ENCODE measurements at regions not wholly inside any gene's neighbourhood (a gene's known extent, or its start where the extent isn't known, plus 50 kb on each side); places are given as distances from the start of the nearest gene placed in this dataset.

- Histone ChIP-seq H3K9ac (ENCODE audit: low read length) (no peak overlapping the region), H3K27ac (ENCODE audit: low read depth, low read length) (no peak overlapping the region), H3F3A (ENCODE audit: insufficient read depth) (no peaks in the 10 kb centered on the region), H3K79me2 (ENCODE audit: insufficient read depth, low read length) (no peaks in the 10 kb centered on the region), H3K4me3 (ENCODE audit: insufficient read depth, low read length, poor library complexity, severe bottlenecking) (no peak overlapping the region), H3K4me2 (ENCODE audit: low read depth, low read length, poor library complexity, severe bottlenecking) (no peak overlapping the region), H3K36me3 (ENCODE audit: low read length) (no peaks in the 10 kb centered on the region), H3K9me2 (replicated peaks; ENCODE audit: insufficient read depth, low read length) (no peaks in the 10 kb centered on the region), H3K27me3 (ENCODE audit: low read length) (no peaks in the 10 kb centered on the region), H4K20me1 (ENCODE audit: low read depth, low read length) (no peaks in the 10 kb centered on the region), H3K9me3 (ENCODE audit: insufficient read depth, low read length) (no peaks in the 10 kb centered on the region), H2AFZ (ENCODE audit: low read depth, low read length, severe bottlenecking) (no peak overlapping the region)
- TF ChIP-seq, protein P1, sequence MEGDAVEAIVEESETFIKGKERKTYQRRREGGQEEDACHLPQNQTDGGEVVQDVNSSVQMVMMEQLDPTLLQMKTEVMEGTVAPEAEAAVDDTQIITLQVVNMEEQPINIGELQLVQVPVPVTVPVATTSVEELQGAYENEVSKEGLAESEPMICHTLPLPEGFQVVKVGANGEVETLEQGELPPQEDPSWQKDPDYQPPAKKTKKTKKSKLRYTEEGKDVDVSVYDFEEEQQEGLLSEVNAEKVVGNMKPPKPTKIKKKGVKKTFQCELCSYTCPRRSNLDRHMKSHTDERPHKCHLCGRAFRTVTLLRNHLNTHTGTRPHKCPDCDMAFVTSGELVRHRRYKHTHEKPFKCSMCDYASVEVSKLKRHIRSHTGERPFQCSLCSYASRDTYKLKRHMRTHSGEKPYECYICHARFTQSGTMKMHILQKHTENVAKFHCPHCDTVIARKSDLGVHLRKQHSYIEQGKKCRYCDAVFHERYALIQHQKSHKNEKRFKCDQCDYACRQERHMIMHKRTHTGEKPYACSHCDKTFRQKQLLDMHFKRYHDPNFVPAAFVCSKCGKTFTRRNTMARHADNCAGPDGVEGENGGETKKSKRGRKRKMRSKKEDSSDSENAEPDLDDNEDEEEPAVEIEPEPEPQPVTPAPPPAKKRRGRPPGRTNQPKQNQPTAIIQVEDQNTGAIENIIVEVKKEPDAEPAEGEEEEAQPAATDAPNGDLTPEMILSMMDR (IDR thresholded peaks at IDR 0.05; ENCODE audit: insufficient read depth, low read length, poor library complexity, severe bottlenecking) = no peak
- TF ChIP-seq EZH2phosphoT487 (conservative IDR thresholded peaks at IDR 0.05; ENCODE audit: low read length) = no peak
Measured at GRCh38 chr5:167263185-167263584, 1028.3 kb upstream of the WWC1 start.

DNA sequence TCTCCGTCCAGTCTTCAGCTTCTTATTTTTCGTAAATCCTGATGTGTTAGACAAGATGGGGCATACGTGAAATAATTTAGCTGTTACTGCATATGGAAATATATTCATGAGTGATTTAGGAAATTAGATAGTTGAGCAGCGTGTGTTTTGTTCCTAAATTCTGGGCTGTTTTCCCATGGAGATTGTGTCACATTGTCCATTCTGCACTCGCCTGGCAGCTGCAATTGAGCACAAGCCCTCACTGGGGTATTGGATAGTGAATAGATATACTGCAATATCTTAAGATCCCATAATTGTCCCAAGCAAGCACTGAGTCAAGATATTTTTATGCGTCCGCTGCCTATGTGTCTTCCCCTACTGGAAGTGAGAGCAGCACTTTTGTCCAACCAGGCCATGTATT lies 1027.1 kb upstream of the WWC1 start:
- Histone ChIP-seq H3K79me2 (ENCODE audit: insufficient read depth, low read length) (no peaks in the 10 kb centered on the region), H2AFZ (ENCODE audit: low read depth, low read length, severe bottlenecking) (no peak overlapping the region), H3K4me2 (ENCODE audit: low read depth, low read length, poor library complexity, severe bottlenecking) (no peak overlapping the region), H3F3A (ENCODE audit: insufficient read depth) (no peaks in the 10 kb centered on the region), H3K27ac (ENCODE audit: low read depth, low read length) (no peak overlapping the region), H3K9ac (ENCODE audit: low read length) (no peak overlapping the region), H3K36me3 (ENCODE audit: low read length) (no peaks in the 10 kb centered on the region), H3K9me2 (replicated peaks; ENCODE audit: insufficient read depth, low read length) (no peaks in the 10 kb centered on the region), H3K4me3 (ENCODE audit: insufficient read depth, low read length, poor library complexity, severe bottlenecking) (no peak overlapping the region), H3K9me3 (ENCODE audit: insufficient read depth, low read length) (no peaks in the 10 kb centered on the region), H3K27me3 (ENCODE audit: low read length) (no peaks in the 10 kb centered on the region), H4K20me1 (ENCODE audit: low read depth, low read length) (no peaks in the 10 kb centered on the region)
- TF ChIP-seq, protein P1 (IDR thresholded peaks at IDR 0.05; ENCODE audit: insufficient read depth, low read length, poor library complexity, severe bottlenecking) = no peak
- no peak for TF ChIP-seq EZH2phosphoT487 (conservative IDR thresholded peaks at IDR 0.05; ENCODE audit: low read length)

DNA sequence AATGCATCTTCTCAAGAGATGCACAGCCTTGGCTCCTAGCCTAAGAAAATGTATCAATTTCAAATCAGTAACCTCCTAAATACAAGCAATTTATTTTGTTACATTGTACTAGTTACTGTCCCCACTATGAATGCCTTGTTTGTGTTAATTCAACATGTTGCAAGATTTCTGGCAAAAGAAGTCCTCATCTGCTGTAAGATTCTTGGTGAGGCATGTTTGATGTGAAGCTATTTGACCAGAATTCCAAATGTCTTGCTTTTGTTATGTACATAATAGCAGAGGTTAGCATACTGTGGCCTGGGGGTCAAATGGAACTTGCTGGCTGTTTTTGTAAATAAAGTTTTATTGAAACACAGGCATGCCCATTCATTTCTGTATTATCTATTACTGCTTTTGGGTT lies 1023.1 kb upstream of the WWC1 start:
- Histone ChIP-seq H3K9me2 (replicated peaks; ENCODE audit: insufficient read depth, low read length) (no peaks in the 10 kb centered on the region), H3F3A (ENCODE audit: insufficient read depth) (no peaks in the 10 kb centered on the region)
- no peak for TF ChIP-seq EZH2phosphoT487 (conservative IDR thresholded peaks at IDR 0.05; ENCODE audit: low read length)
- TF ChIP-seq, protein P1 (IDR thresholded peaks at IDR 0.05; ENCODE audit: insufficient read depth, low read length, poor library complexity, severe bottlenecking) = no peak

More for the DNA sequence above, 1023.1 kb upstream of the WWC1 start:
- H3K4me3 ChIP-seq (ENCODE audit: insufficient read depth, low read length, poor library complexity, severe bottlenecking) = no peak overlapping the region
- no peak overlapping the region for H3K4me2 ChIP-seq (ENCODE audit: low read depth, low read length, poor library complexity, severe bottlenecking)
- H3K9me3 ChIP-seq (ENCODE audit: insufficient read depth, low read length) = no peaks in the 10 kb centered on the region
- no peaks in the 10 kb centered on the region for H3K27me3 ChIP-seq (ENCODE audit: low read length)
- no peaks in the 10 kb centered on the region for H3K36me3 ChIP-seq (ENCODE audit: low read length)
- H3K79me2 ChIP-seq (ENCODE audit: insufficient read depth, low read length) = no peaks in the 10 kb centered on the region
- no peak overlapping the region for H2AFZ ChIP-seq (ENCODE audit: low read depth, low read length, severe bottlenecking)
- no peaks in the 10 kb centered on the region for H4K20me1 ChIP-seq (ENCODE audit: low read depth, low read length)
- H3K9ac ChIP-seq (ENCODE audit: low read length) = no peak overlapping the region
- no peak overlapping the region for H3K27ac ChIP-seq (ENCODE audit: low read depth, low read length)

All from SU-DHL-6 (cell line).